ENCODE measurements at regions not wholly inside any gene's neighbourhood (a gene's known extent, or its start where the extent isn't known, plus 50 kb on each side); places are given as distances from the start of the nearest gene placed in this dataset.

GRCh38 chr12:58596381-58596780, 323.9 kb downstream of the LRIG3 start:
- Mint-ChIP-seq H3K9me3 (peaks cover 0 to 3% (median 2%) of the 10 kb centered on the region in 7 donors), H3K4me3 (no peak overlapping the region), H3K4me1 (no peaks in the 10 kb centered on the region), H3K27ac (no peak overlapping the region), H3K27me3 (ENCODE audit: low read depth in 3 of 3) (peaks cover 0 to 2% (median 0%) of the 10 kb centered on the region in 3 donors), H3K36me3 (no peaks in the 10 kb centered on the region)
- Histone ChIP-seq H2AFZ (ENCODE audit: insufficient read depth, low read depth, low read length, poor library complexity, severe bottlenecking) (no peak overlapping the region), H3K4me1 (ENCODE audit: control insufficient read depth in 1 of 2, insufficient read depth in 2 of 2, low read length in 2 of 2) (no peaks in the 10 kb centered on the region), H4K20me1 (ENCODE audit: insufficient read depth, low read length) (no peaks in the 10 kb centered on the region), H3K36me3 (replicated peaks in 1 of 2; ENCODE audit: control insufficient read depth in 1 of 2, insufficient read depth in 2 of 2, low read length in 2 of 2) (no peaks in the 10 kb centered on the region), H3K9me3 (replicated peaks in 1 of 2; ENCODE audit: control insufficient read depth in 1 of 2, insufficient read depth in 1 of 2, low read length in 2 of 2) (no peaks in the 10 kb centered on the region), H3K27me3 (ENCODE audit: control insufficient read depth in 2 of 2, insufficient read depth in 2 of 2, low read length in 2 of 2) (no peaks in the 10 kb centered on the region), H3K4me2 (replicated peaks; ENCODE audit: extremely low read depth, low read length, poor library complexity, severe bottlenecking) (no peak overlapping the region), H3K27ac (ENCODE audit: low read depth in 1 of 2, low read length in 2 of 2) (no peak overlapping the region), H3K9ac (ENCODE audit: insufficient read depth, low read length, poor library complexity, severe bottlenecking) (no peak overlapping the region), H3K4me3 (replicated peaks in 1 of 3; ENCODE audit: low read depth in 2 of 3, low read length in 3 of 3) (no peak overlapping the region), H3K79me2 (ENCODE audit: insufficient read depth, low read length) (no peaks in the 10 kb centered on the region)
- DNase-seq = no peak
- 80% methylated on average over 4 of the region's 5 CpGs for WGBS (ENCODE audit: insufficient coverage)
- intact Hi-C loops (cut with micrococcal nuclease) = no loop called here
- no peak for TF ChIP-seq CTCF (IDR thresholded peaks at IDR 0.05)

- WGBS (ENCODE audit: insufficient coverage) = no CpG with 5 or more reads among the region's 1 CpG
- Mint-ChIP-seq H3K9me3 (peaks cover 0 to 13% (median 3%) of the 10 kb centered on the region in 7 donors), H3K27me3 (ENCODE audit: low read depth in 3 of 3) (peaks cover 0 to 2% (median 0%) of the 10 kb centered on the region in 3 donors), H3K4me1 (no peaks in the 10 kb centered on the region), H3K27ac (no peak overlapping the region), H3K4me3 (no peak overlapping the region), H3K36me3 (no peaks in the 10 kb centered on the region)
- H3K4me2 ChIP-seq (replicated peaks; ENCODE audit: extremely low read depth, low read length, poor library complexity, severe bottlenecking) = no peak overlapping the region
- no peaks in the 10 kb centered on the region for H4K20me1 ChIP-seq (ENCODE audit: insufficient read depth, low read length)
- intact Hi-C loops (cut with micrococcal nuclease) = no loop called here
- H3K27me3 ChIP-seq (ENCODE audit: control insufficient read depth in 2 of 2, insufficient read depth in 2 of 2, low read length in 2 of 2) = no peaks in the 10 kb centered on the region
- TF ChIP-seq CTCF (IDR thresholded peaks at IDR 0.05) = no peak
- peaks cover 0 to 4% of the 10 kb centered on the region in 2 donors for H3K9me3 ChIP-seq (replicated peaks in 1 of 2; ENCODE audit: control insufficient read depth in 1 of 2, insufficient read depth in 1 of 2, low read length in 2 of 2)
- no peaks in the 10 kb centered on the region for H3K36me3 ChIP-seq (replicated peaks in 1 of 2; ENCODE audit: control insufficient read depth in 1 of 2, insufficient read depth in 2 of 2, low read length in 2 of 2)
- H3K4me3 ChIP-seq (replicated peaks in 1 of 3; ENCODE audit: low read depth in 2 of 3, low read length in 3 of 3) = no peak overlapping the region
- H2AFZ ChIP-seq (ENCODE audit: insufficient read depth, low read depth, low read length, poor library complexity, severe bottlenecking) = no peak overlapping the region
- H3K79me2 ChIP-seq (ENCODE audit: insufficient read depth, low read length) = no peaks in the 10 kb centered on the region
- no peak for DNase-seq
- H3K9ac ChIP-seq (ENCODE audit: insufficient read depth, low read length, poor library complexity, severe bottlenecking) = no peak overlapping the region
- H3K27ac ChIP-seq (ENCODE audit: low read depth in 1 of 2, low read length in 2 of 2) = no peak overlapping the region
- no peaks in the 10 kb centered on the region for H3K4me1 ChIP-seq (ENCODE audit: control insufficient read depth in 1 of 2, insufficient read depth in 2 of 2, low read length in 2 of 2)
Observed at GRCh38 chr12:58601529-58601928, 318.8 kb downstream of the LRIG3 start.

Data from CD14-positive monocyte (primary cell).